ENCODE measurements at regions not wholly inside any gene's neighbourhood (a gene's known extent, or its start where the extent isn't known, plus 50 kb on each side); places are given as distances from the start of the nearest gene placed in this dataset.

- DNase-seq, result no peak
- WGBS, 2 donors, result 73 to 88% methylated on average over 1 of the region's 1 CpG
- TF ChIP-seq CTCF (IDR thresholded peaks at IDR 0.05; ENCODE audit: control extremely low read depth, extremely low read depth), result no peak
These were observed 765.5 kb downstream of the OTOL1 start for GRCh38 chr3:162262129-162262528.

GRCh38 chr3:162263596-162263995, 767.0 kb downstream of the OTOL1 start:
- no peaks in the 10 kb centered on the region for H3K9me3 ChIP-seq (ENCODE audit: control insufficient read depth in 4 of 4, insufficient read depth in 3 of 4, low read length in 3 of 4)
- 68 to 81% methylated on average over 2 of the region's 2 CpGs for WGBS, 2 donors
- peaks cover 0 to 3% (median 0%) of the 10 kb centered on the region in 3 donors for H3K27me3 ChIP-seq (ENCODE audit: control insufficient read depth in 3 of 3, insufficient read depth in 3 of 3, low read length in 2 of 3)
- no peaks in the 10 kb centered on the region for H3K36me3 ChIP-seq (ENCODE audit: control insufficient read depth in 4 of 4, insufficient read depth in 4 of 4, low read length in 4 of 4)
- no peaks in the 10 kb centered on the region for H3K4me1 ChIP-seq (ENCODE audit: control insufficient read depth in 5 of 5, insufficient read depth in 5 of 5, low read length in 5 of 5)
- TF ChIP-seq CTCF (IDR thresholded peaks at IDR 0.05; ENCODE audit: control extremely low read depth, extremely low read depth), result no peak
- no peak overlapping the region for H3K27ac ChIP-seq (ENCODE audit: low read depth in 1 of 2, low read length in 1 of 2)
- H3K9ac ChIP-seq (ENCODE audit: insufficient read depth in 1 of 2, low read length in 2 of 2), result no peak overlapping the region
- ATAC-seq (ENCODE audit: insufficient read depth, low FRiP score), result no peak
- H3K4me3 ChIP-seq, result no peak overlapping the region
- no peak for DNase-seq

More at GRCh38 chr3:162262129-162262528, 765.5 kb downstream of the OTOL1 start:
- H3K9me3 ChIP-seq (ENCODE audit: control insufficient read depth in 4 of 4, insufficient read depth in 3 of 4, low read length in 3 of 4), result no peaks in the 10 kb centered on the region
- no peaks in the 10 kb centered on the region for H3K4me1 ChIP-seq (ENCODE audit: control insufficient read depth in 5 of 5, insufficient read depth in 5 of 5, low read length in 5 of 5)
- H3K36me3 ChIP-seq (ENCODE audit: control insufficient read depth in 4 of 4, insufficient read depth in 4 of 4, low read length in 4 of 4), result no peaks in the 10 kb centered on the region
- H3K27me3 ChIP-seq (ENCODE audit: control insufficient read depth in 3 of 3, insufficient read depth in 3 of 3, low read length in 2 of 3), result no peaks in the 10 kb centered on the region
- H3K9ac ChIP-seq (ENCODE audit: insufficient read depth in 1 of 2, low read length in 2 of 2), result no peak overlapping the region
- no peak for ATAC-seq (ENCODE audit: insufficient read depth, low FRiP score)
- no peak overlapping the region for H3K27ac ChIP-seq (ENCODE audit: low read depth in 1 of 2, low read length in 1 of 2)
- H3K4me3 ChIP-seq, result no peak overlapping the region

- Histone ChIP-seq H3K27me3 (ENCODE audit: control insufficient read depth in 3 of 3, insufficient read depth in 3 of 3, low read length in 2 of 3) (peaks cover 0 to 5% (median 4%) of the 10 kb centered on the region in 3 donors), H3K4me1 (ENCODE audit: control insufficient read depth in 5 of 5, insufficient read depth in 5 of 5, low read length in 5 of 5) (no peaks in the 10 kb centered on the region), H3K27ac (ENCODE audit: low read depth in 1 of 2, low read length in 1 of 2) (no peak overlapping the region), H3K4me3 (no peak overlapping the region), H3K36me3 (ENCODE audit: control insufficient read depth in 4 of 4, insufficient read depth in 4 of 4, low read length in 4 of 4) (no peaks in the 10 kb centered on the region), H3K9me3 (ENCODE audit: control insufficient read depth in 4 of 4, insufficient read depth in 3 of 4, low read length in 3 of 4) (no peaks in the 10 kb centered on the region), H3K9ac (ENCODE audit: insufficient read depth in 1 of 2, low read length in 2 of 2) (no peak overlapping the region)
- no peak for TF ChIP-seq CTCF (IDR thresholded peaks at IDR 0.05; ENCODE audit: control extremely low read depth, extremely low read depth)
- ATAC-seq (ENCODE audit: insufficient read depth, low FRiP score) (no peak), DNase-seq (no peak)
- 61 to 75% methylated on average over 9 of the region's 9 CpGs for WGBS, 2 donors
These were observed 773.2 kb downstream of the OTOL1 start for GRCh38 chr3:162269636-162270458.
